Transverse colon (tissue), 4 donors: ENCODE measurements at regions not wholly inside any gene's neighbourhood (a gene's known extent, or its start where the extent isn't known, plus 50 kb on each side); places are given as distances from the start of the nearest gene placed in this dataset.
"Not testable (repeated sequence)": the region's sequence is repeated elsewhere in the genome, so short reads cannot be mapped to it uniquely, and the experiment has no call there.

Experiments
- DNase-seq: peaks from one replicate; pipeline ENCODE4 v3.0.0-alpha.2; 2019
- H3K27ac ChIP-seq, 4 donors: fragments of 200-600 bp; sonication (generic); 2 replicates each; pipeline ENCODE4 v1.5.1; 2016 to 2018; ENCODE audit warnings: inconsistent platforms in 4 of 4
- H3K27me3 ChIP-seq: fragments of 200-600 bp; sonication (generic); 2 replicates; pipeline ENCODE4 v1.5.1; 2017; ENCODE audit warnings: inconsistent platforms
- H3K36me3 ChIP-seq, 4 donors: fragments of 200-600 bp; sonication (generic); 2 replicates each; pipeline ENCODE4 v1.5.1; 2017 to 2019; ENCODE audit warnings: inconsistent platforms in 4 of 4
- H3K4me1 ChIP-seq, 4 donors: fragments of 200-600 bp; sonication (generic); 2 replicates each; pipeline ENCODE4 v1.5.1; 2017 to 2020; ENCODE audit warnings: inconsistent platforms in 4 of 4
- H3K4me3 ChIP-seq, 4 donors: fragments of 200-600 bp; sonication (generic); 1 replicate in 1 of 4; 2 replicates in 3 of 4; pipeline versions ENCODE4 v1.5.1 to v1.6.1; 2017 to 2019; ENCODE audit warnings: inconsistent platforms in 4 of 4
- H3K9me3 ChIP-seq, 2 donors: fragments of 200-600 bp; sonication (generic); 2 replicates each; pipeline ENCODE4 v1.5.1; 2017 to 2019; ENCODE audit warnings: inconsistent platforms in 2 of 2
- CTCF ChIP-seq, 5 experiments: fragments of 200-600 bp in 3 of 5; fragments of 450-650 bp in 2 of 5; sonication (generic) in 3 of 5; IDR thresholded peaks; 1 replicate in 2 of 5; 2 replicates in 3 of 5; pipeline ENCODE4 v1.5.1; 2016 to 2017; ENCODE audit warnings: antibody characterized with exemption in 5 of 5, inconsistent platforms in 3 of 5, mild to moderate bottlenecking in 2 of 5, moderate library complexity in 1 of 5
- EP300 ChIP-seq: sonication (generic); formaldehyde crosslinking; IDR thresholded peaks from one replicate; pipeline ENCODE4 v1.6.1; 2017; ENCODE audit warnings: antibody characterized with exemption, low read depth
- POLR2A ChIP-seq: fragments of 450-650 bp; IDR thresholded peaks from one replicate; pipeline ENCODE4 v1.6.1; 2016; ENCODE audit warnings: antibody characterized with exemption, mild to moderate bottlenecking, moderate library complexity
- POLR2AphosphoS5 ChIP-seq, 3 donors: sonication (generic); formaldehyde crosslinking; IDR thresholded peaks; one replicate each; pipeline ENCODE4 v1.6.1; 2016; ENCODE audit warnings: antibody characterized with exemption in 3 of 3
- WGBS, 2 donors: methylation state at CpG; one replicate each; pipeline ENCODE4 v1.1.5; 2018; ENCODE audit warnings: low coverage in 1 of 2; 5-methylcytosine and 5-hydroxymethylcytosine counted together
- in situ Hi-C, 4 donors: fragments of 200-750 bp; cut with MboI; loops; one replicate each; pipeline versions ENCODE4 v1.15.0 to v1.15.1; 2017; ENCODE audit warnings: low sequenced_read_pairs in 3 of 4, low pct_ligation_motif_present in 1 of 4, low pct_unique_long_range_greater_than_20kb in 1 of 4
- intact Hi-C: fragments of 100-400 bp; cut with DNase I; formaldehyde crosslinking; loops from one replicate; pipeline ENCODE4 v1.15.1; 2023; ENCODE audit warnings: low total_unique reads

GRCh38 chr15:58378241-58379085 lies 53.3 kb upstream of the LIPC start:
- no peak for TF ChIP-seq POLR2AphosphoS5 (IDR thresholded peaks at IDR 0.05)
- no peak for TF ChIP-seq POLR2A
- TF ChIP-seq CTCF (IDR thresholded peaks at IDR 0.05) = no peak
- no peak for TF ChIP-seq EP300
- intact Hi-C loops = no loop called here
- Histone ChIP-seq H3K4me1 (no peaks in the 10 kb centered on the region), H3K27ac (no peak overlapping the region), H3K36me3 (no peaks in the 10 kb centered on the region), H3K4me3 (no peak overlapping the region), H3K9me3 (peaks cover 0 to 4% of the 10 kb centered on the region in 2 donors), H3K27me3 (no peaks in the 10 kb centered on the region)
- no peak for DNase-seq
- WGBS, 2 donors = 81 to 83% methylated on average over 6 of the region's 6 CpGs
- in situ Hi-C loops = no loop called here

- intact Hi-C loops, H3K27me3 ChIP-seq, in situ Hi-C loops, H3K27ac ChIP-seq, H3K4me1 ChIP-seq, H3K4me3 ChIP-seq, H3K9me3 ChIP-seq, DNase-seq, H3K36me3 ChIP-seq: not testable (repeated sequence)
Observed at GRCh38 chr15:58379454-58379853, 52.3 kb upstream of the LIPC start.

GRCh38 chr15:58380280-58380945 lies 51.4 kb upstream of the LIPC start:
- intact Hi-C loops (no loop called here), in situ Hi-C loops (no loop called here)
- DNase-seq = no peak
- Histone ChIP-seq H3K4me1 (no peaks in the 10 kb centered on the region), H3K27ac (no peak overlapping the region), H3K27me3 (no peaks in the 10 kb centered on the region), H3K4me3 (no peak overlapping the region), H3K36me3 (no peaks in the 10 kb centered on the region), H3K9me3 (peaks cover 0 to 4% of the 10 kb centered on the region in 2 donors)
- 76 to 78% methylated on average over 2 to 4 of the region's 4 CpGs for WGBS, 2 donors
- no peak for TF ChIP-seq CTCF (IDR thresholded peaks at IDR 0.05)
- TF ChIP-seq EP300 = no peak
- TF ChIP-seq POLR2A = no peak
- TF ChIP-seq POLR2AphosphoS5 (IDR thresholded peaks at IDR 0.05) = no peak

- Histone ChIP-seq H3K27me3 (no peaks in the 10 kb centered on the region), H3K9me3 (peaks cover 0 to 4% of the 10 kb centered on the region in 2 donors), H3K27ac (no peak overlapping the region), H3K4me3 (no peak overlapping the region), H3K4me1 (no peaks in the 10 kb centered on the region), H3K36me3 (no peaks in the 10 kb centered on the region)
- TF ChIP-seq POLR2A (no peak), CTCF (IDR thresholded peaks at IDR 0.05) (no peak), EP300 (no peak), POLR2AphosphoS5 (IDR thresholded peaks at IDR 0.05) (no peak)
- no peak for DNase-seq
- intact Hi-C loops (no loop called here), in situ Hi-C loops (no loop called here)
- 82 to 90% methylated on average over 3 to 4 of the region's 4 CpGs for WGBS, 2 donors
Observed at GRCh38 chr15:58381697-58382096, 50.1 kb upstream of the LIPC start.
